UCSD-AML1 (cell line): ENCODE measurements at regions not wholly inside any gene's neighbourhood (a gene's known extent, or its start where the extent isn't known, plus 50 kb on each side); places are given as distances from the start of the nearest gene placed in this dataset.

Experiments
- DNase-seq: peaks from one replicate; lab custom pipeline; 2025; ENCODE audit not compliant: unreplicated experiment; lab: John Stamatoyannopoulos, UW

GRCh38 chr11:130710021-130710420 lies 206.3 kb downstream of the SNX19 start:
- DNase-seq, result no peak

- DNase-seq, result no peak
These were observed 205.7 kb downstream of the SNX19 start for GRCh38 chr11:130710497-130711012.

GRCh38 chr11:130711193-130711592 lies 205.1 kb downstream of the SNX19 start:
- DNase-seq, result no peak

- no peak for DNase-seq
These were observed 203.8 kb downstream of the SNX19 start for GRCh38 chr11:130712480-130712879.

- no peak for DNase-seq
These were observed 201.0 kb downstream of the SNX19 start for GRCh38 chr11:130715085-130715876.

GRCh38 chr11:130715877-130716220 lies 200.4 kb downstream of the SNX19 start:
- no peak for DNase-seq

GRCh38 chr11:130718120-130718519 lies 198.2 kb downstream of the SNX19 start:
- no peak for DNase-seq

- DNase-seq, result no peak
These were observed 196.9 kb downstream of the SNX19 start for GRCh38 chr11:130719220-130719915.

- no peak for DNase-seq
These were observed 195.9 kb downstream of the SNX19 start for GRCh38 chr11:130720232-130721022.

GRCh38 chr11:130721023-130721681 lies 195.1 kb downstream of the SNX19 start:
- DNase-seq, result no peak

GRCh38 chr11:130721736-130722135 lies 194.5 kb downstream of the SNX19 start:
- DNase-seq, result no peak

- DNase-seq, result no peak
These were observed 193.9 kb downstream of the SNX19 start for GRCh38 chr11:130722401-130722800.

GRCh38 chr11:130725421-130726233 lies 190.7 kb downstream of the SNX19 start:
- DNase-seq, result no peak

GRCh38 chr11:130726234-130727037 lies 189.8 kb downstream of the SNX19 start:
- DNase-seq, result no peak

GRCh38 chr11:130727157-130728119 lies 188.8 kb downstream of the SNX19 start:
- no peak for DNase-seq

- DNase-seq, result no peak
These were observed 187.8 kb downstream of the SNX19 start for GRCh38 chr11:130728185-130729180.

- DNase-seq, result no peak
These were observed 187.1 kb downstream of the SNX19 start for GRCh38 chr11:130729193-130729592.
